SK-N-SH treated with all-trans-retinoic acid at 6 μM for 48 hours (cell line): ENCODE measurements at regions not wholly inside any gene's neighbourhood (a gene's known extent, or its start where the extent isn't known, plus 50 kb on each side); places are given as distances from the start of the nearest gene placed in this dataset.

Experiments used
- ATAC-seq: fragments of 200-7000 bp; cut with Tn5 transposase; 3 replicates; pipeline ENCODE4 v1.9.1; 2020; ENCODE audit warnings: mild to moderate bottlenecking, moderate library complexity
- ARNTL ChIP-seq: fragments of 450-650 bp; formaldehyde crosslinking; IDR thresholded peaks from 2 replicates; pipeline ENCODE4 v1.5.0; 2020; ENCODE audit warnings: low read depth, mild to moderate bottlenecking, moderate library complexity, borderline replicate concordance
- BACH2 ChIP-seq: fragments of 250-450 bp; sonication (Bioruptor Pico); IDR thresholded peaks from 2 replicates; pipeline ENCODE4 v1.9.0; 2021; ENCODE audit warnings: mild to moderate bottlenecking, borderline replicate concordance
- CSDC2 ChIP-seq: fragments of 250-450 bp; sonication (Bioruptor Pico); IDR thresholded peaks from 2 replicates; pipeline ENCODE4 v1.5.0; 2020; ENCODE audit warnings: mild to moderate bottlenecking, moderate library complexity
- ESRRG ChIP-seq: fragments of 250-450 bp; sonication (Bioruptor Pico); IDR thresholded peaks from 2 replicates; pipeline ENCODE4 v1.6.1; 2021; ENCODE audit warnings: mild to moderate bottlenecking
- GLIS3 ChIP-seq: fragments of 250-450 bp; sonication (Bioruptor Pico); IDR thresholded peaks from 2 replicates; pipeline ENCODE4 v1.5.0; 2020; ENCODE audit warnings: mild to moderate bottlenecking, moderate library complexity
- ISL1 ChIP-seq: fragments of 250-450 bp; sonication (Bioruptor Pico); IDR thresholded peaks from 2 replicates; pipeline ENCODE4 v2.1.2; 2022; ENCODE audit warnings: mild to moderate bottlenecking, moderate library complexity
- OSR1 ChIP-seq: fragments of 250-450 bp; sonication (Bioruptor Pico); IDR thresholded peaks from 2 replicates; pipeline ENCODE4 v1.8.0; 2022; ENCODE audit warnings: moderate library complexity, mild to moderate bottlenecking, inconsistent platforms
- PPARA ChIP-seq: fragments of 250-450 bp; sonication (Bioruptor Pico); IDR thresholded peaks from 2 replicates; pipeline ENCODE4 v1.5.0; 2020; ENCODE audit warnings: mild to moderate bottlenecking, borderline replicate concordance
- RARB ChIP-seq: fragments of 250-450 bp; sonication (Bioruptor Pico); IDR thresholded peaks from 2 replicates; pipeline ENCODE4 v1.8.0; 2021; ENCODE audit warnings: mild to moderate bottlenecking, moderate library complexity
- SNAI2 ChIP-seq: fragments of 250-450 bp; sonication (Bioruptor Pico); IDR thresholded peaks from 2 replicates; pipeline ENCODE4 v1.5.0; 2020; ENCODE audit warnings: mild to moderate bottlenecking, moderate library complexity
- TCF4 ChIP-seq: fragments of 250-450 bp; sonication (Bioruptor Pico); IDR thresholded peaks from 2 replicates; pipeline ENCODE4 v1.8.0; 2021; ENCODE audit warnings: mild to moderate bottlenecking, moderate library complexity, borderline replicate concordance
- TOX ChIP-seq: fragments of 250-450 bp; sonication (Bioruptor Pico); IDR thresholded peaks from 2 replicates; pipeline ENCODE4 v1.8.0; 2021; ENCODE audit warnings: mild to moderate bottlenecking, moderate library complexity, borderline replicate concordance
- ZC3H10 ChIP-seq: fragments of 250-450 bp; sonication (Bioruptor Pico); IDR thresholded peaks from 2 replicates; pipeline ENCODE4 v1.5.1; 2021; ENCODE audit warnings: mild to moderate bottlenecking, moderate library complexity
- ZFP3 ChIP-seq: fragments of 250-450 bp; sonication (Bioruptor Pico); IDR thresholded peaks from 2 replicates; pipeline ENCODE4 v1.5.0; 2020; ENCODE audit warnings: mild to moderate bottlenecking, moderate library complexity
- ZFP30 ChIP-seq: fragments of 450-650 bp; formaldehyde crosslinking; IDR thresholded peaks from 2 replicates; pipeline ENCODE4 v1.5.0; 2022; ENCODE audit warnings: mild to moderate bottlenecking, moderate library complexity
- ZNF565 ChIP-seq: fragments of 450-650 bp; formaldehyde crosslinking; conservative IDR thresholded peaks from 2 replicates; pipeline ENCODE4 v1.5.0; 2020; ENCODE audit warnings: low read depth, mild to moderate bottlenecking, moderate library complexity
- ZNF70 ChIP-seq: fragments of 450-650 bp; formaldehyde crosslinking; IDR thresholded peaks from 2 replicates; pipeline ENCODE4 v1.5.0; 2020; ENCODE audit warnings: mild to moderate bottlenecking, moderate library complexity
- ZNF8 ChIP-seq: fragments of 450-650 bp; formaldehyde crosslinking; IDR thresholded peaks from 2 replicates; pipeline ENCODE4 v1.5.0; 2020; ENCODE audit warnings: mild to moderate bottlenecking, moderate library complexity
- TF ChIP-seq, protein P1 (sequence below): fragments of 250-450 bp; sonication (Bioruptor Pico); IDR thresholded peaks from 2 replicates; pipeline ENCODE4 v1.8.0; 2021; ENCODE audit warnings: low read depth, mild to moderate bottlenecking, moderate library complexity, borderline replicate concordance
- TF ChIP-seq, protein P2 (sequence below): fragments of 250-450 bp; sonication (Bioruptor Pico); IDR thresholded peaks from 2 replicates; pipeline ENCODE4 v1.5.1; 2020; ENCODE audit warnings: low read depth, mild to moderate bottlenecking, moderate library complexity
- TF ChIP-seq, protein P3 (sequence below): fragments of 250-450 bp; sonication (Bioruptor Pico); IDR thresholded peaks from 2 replicates; pipeline ENCODE4 v1.5.1; 2021; ENCODE audit warnings: mild to moderate bottlenecking, moderate library complexity
- TF ChIP-seq, protein P4 (sequence below): fragments of 250-450 bp; sonication (Bioruptor Pico); IDR thresholded peaks from 2 replicates; pipeline ENCODE4 v1.8.0; 2020; ENCODE audit warnings: mild to moderate bottlenecking, moderate library complexity, borderline replicate concordance

DNA sequence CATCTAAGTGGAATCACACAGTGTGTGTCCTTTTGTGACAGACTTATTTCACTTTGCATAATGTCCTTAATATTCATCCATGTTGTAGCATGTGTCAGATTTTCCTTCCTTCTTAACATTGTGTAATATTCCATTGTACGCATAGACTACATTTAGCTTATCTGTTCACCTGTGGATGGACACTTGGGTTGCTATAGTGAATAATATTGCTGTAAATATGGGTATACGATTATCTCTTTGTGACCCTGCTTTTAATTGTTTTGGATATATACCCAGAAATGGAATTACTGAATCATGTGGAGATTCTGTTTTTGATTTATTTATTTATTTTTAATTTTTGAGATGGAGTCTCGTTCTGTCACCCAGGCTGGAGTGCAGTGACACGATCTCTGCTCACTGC lies 63.0 kb upstream of the ATP5PO start:
- no peak for ATAC-seq
- TF ChIP-seq ISL1 (CRISPR knock-in tag): no peak
- TF ChIP-seq TOX: no peak
- TF ChIP-seq, protein P1, sequence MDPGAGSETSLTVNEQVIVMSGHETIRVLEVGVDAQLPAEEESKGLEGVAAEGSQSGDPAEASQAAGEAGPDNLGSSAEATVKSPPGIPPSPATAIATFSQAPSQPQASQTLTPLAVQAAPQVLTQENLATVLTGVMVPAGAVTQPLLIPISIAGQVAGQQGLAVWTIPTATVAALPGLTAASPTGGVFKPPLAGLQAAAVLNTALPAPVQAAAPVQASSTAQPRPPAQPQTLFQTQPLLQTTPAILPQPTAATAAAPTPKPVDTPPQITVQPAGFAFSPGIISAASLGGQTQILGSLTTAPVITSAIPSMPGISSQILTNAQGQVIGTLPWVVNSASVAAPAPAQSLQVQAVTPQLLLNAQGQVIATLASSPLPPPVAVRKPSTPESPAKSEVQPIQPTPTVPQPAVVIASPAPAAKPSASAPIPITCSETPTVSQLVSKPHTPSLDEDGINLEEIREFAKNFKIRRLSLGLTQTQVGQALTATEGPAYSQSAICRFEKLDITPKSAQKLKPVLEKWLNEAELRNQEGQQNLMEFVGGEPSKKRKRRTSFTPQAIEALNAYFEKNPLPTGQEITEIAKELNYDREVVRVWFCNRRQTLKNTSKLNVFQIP (CRISPR knock-in tag): no peak
- no peak for TF ChIP-seq ZC3H10
- TF ChIP-seq, protein P2, sequence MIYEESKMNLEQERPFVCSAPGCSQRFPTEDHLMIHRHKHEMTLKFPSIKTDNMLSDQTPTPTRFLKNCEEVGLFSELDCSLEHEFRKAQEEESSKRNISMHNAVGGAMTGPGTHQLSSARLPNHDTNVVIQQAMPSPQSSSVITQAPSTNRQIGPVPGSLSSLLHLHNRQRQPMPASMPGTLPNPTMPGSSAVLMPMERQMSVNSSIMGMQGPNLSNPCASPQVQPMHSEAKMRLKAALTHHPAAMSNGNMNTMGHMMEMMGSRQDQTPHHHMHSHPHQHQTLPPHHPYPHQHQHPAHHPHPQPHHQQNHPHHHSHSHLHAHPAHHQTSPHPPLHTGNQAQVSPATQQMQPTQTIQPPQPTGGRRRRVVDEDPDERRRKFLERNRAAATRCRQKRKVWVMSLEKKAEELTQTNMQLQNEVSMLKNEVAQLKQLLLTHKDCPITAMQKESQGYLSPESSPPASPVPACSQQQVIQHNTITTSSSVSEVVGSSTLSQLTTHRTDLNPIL (CRISPR knock-in tag): no peak
- TF ChIP-seq CSDC2 (CRISPR knock-in tag): no peak
- TF ChIP-seq GLIS3 (CRISPR knock-in tag): no peak
- TF ChIP-seq ZFP3 (CRISPR knock-in tag): no peak
- TF ChIP-seq PPARA (CRISPR knock-in tag): no peak
- TF ChIP-seq ZNF565: no peak
- TF ChIP-seq, protein P3, sequence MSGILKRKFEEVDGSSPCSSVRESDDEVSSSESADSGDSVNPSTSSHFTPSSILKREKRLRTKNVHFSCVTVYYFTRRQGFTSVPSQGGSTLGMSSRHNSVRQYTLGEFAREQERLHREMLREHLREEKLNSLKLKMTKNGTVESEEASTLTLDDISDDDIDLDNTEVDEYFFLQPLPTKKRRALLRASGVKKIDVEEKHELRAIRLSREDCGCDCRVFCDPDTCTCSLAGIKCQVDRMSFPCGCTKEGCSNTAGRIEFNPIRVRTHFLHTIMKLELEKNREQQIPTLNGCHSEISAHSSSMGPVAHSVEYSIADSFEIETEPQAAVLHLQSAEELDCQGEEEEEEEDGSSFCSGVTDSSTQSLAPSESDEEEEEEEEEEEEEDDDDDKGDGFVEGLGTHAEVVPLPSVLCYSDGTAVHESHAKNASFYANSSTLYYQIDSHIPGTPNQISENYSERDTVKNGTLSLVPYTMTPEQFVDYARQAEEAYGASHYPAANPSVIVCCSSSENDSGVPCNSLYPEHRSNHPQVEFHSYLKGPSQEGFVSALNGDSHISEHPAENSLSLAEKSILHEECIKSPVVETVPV (CRISPR knock-in tag): no peak

DNA sequence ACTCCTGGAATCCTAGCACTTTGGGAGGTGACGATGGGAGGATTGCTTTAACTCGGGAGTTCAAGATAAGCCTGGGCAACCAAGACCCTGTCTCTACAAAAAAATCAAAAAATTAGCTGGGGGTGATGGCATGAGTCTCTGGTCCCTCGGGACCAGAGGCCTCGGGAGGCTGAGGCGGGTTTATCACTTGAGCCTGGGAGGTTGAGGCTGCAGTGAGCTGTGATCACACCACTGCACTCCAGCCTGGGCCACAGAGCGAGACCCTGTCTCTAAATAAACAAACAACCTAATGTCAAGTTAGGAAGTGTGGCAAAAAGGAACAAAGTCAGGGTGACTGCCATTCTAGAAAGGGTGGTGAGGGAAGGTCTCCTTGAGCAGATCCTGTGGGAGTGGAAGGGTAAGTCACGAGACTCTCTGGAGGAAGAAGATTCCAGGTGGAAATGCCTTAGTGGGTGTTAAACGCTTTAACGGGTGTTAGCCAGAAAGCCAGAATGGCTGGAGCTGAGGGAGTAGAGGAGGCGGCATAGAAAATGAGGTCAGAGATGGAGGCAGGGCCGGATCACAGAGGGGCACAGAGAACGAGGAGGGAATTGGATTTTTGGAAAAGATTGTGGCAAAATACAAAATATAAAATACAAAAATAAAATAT lies 62.2 kb upstream of the ATP5PO start:
- no peak for ATAC-seq
- TF ChIP-seq ISL1 (CRISPR knock-in tag): no peak
- TF ChIP-seq SNAI2: no peak
- TF ChIP-seq OSR1 (CRISPR knock-in tag): no peak
- TF ChIP-seq ESRRG (CRISPR knock-in tag): no peak
- TF ChIP-seq BACH2 (CRISPR knock-in tag): no peak
- TF ChIP-seq ZFP3 (CRISPR knock-in tag): no peak
- TF ChIP-seq ZNF565: no peak
- no peak for TF ChIP-seq ZC3H10
- TF ChIP-seq ARNTL (CRISPR knock-in tag): no peak
- TF ChIP-seq TCF4 (CRISPR knock-in tag): no peak
- TF ChIP-seq, protein P4, sequence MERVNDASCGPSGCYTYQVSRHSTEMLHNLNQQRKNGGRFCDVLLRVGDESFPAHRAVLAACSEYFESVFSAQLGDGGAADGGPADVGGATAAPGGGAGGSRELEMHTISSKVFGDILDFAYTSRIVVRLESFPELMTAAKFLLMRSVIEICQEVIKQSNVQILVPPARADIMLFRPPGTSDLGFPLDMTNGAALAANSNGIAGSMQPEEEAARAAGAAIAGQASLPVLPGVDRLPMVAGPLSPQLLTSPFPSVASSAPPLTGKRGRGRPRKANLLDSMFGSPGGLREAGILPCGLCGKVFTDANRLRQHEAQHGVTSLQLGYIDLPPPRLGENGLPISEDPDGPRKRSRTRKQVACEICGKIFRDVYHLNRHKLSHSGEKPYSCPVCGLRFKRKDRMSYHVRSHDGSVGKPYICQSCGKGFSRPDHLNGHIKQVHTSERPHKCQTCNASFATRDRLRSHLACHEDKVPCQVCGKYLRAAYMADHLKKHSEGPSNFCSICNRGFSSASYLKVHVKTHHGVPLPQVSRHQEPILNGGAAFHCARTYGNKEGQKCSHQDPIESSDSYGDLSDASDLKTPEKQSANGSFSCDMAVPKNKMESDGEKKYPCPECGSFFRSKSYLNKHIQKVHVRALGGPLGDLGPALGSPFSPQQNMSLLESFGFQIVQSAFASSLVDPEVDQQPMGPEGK (CRISPR knock-in tag): no peak
- TF ChIP-seq ZNF70 (CRISPR knock-in tag): no peak
- no peak for TF ChIP-seq TOX
- TF ChIP-seq, protein P3 (CRISPR knock-in tag): no peak
- no peak for TF ChIP-seq ZFP30 (CRISPR knock-in tag)
- TF ChIP-seq CSDC2 (CRISPR knock-in tag): no peak
- no peak for TF ChIP-seq RARB (CRISPR knock-in tag)
- TF ChIP-seq GLIS3 (CRISPR knock-in tag): no peak
- TF ChIP-seq PPARA (CRISPR knock-in tag): no peak

DNA sequence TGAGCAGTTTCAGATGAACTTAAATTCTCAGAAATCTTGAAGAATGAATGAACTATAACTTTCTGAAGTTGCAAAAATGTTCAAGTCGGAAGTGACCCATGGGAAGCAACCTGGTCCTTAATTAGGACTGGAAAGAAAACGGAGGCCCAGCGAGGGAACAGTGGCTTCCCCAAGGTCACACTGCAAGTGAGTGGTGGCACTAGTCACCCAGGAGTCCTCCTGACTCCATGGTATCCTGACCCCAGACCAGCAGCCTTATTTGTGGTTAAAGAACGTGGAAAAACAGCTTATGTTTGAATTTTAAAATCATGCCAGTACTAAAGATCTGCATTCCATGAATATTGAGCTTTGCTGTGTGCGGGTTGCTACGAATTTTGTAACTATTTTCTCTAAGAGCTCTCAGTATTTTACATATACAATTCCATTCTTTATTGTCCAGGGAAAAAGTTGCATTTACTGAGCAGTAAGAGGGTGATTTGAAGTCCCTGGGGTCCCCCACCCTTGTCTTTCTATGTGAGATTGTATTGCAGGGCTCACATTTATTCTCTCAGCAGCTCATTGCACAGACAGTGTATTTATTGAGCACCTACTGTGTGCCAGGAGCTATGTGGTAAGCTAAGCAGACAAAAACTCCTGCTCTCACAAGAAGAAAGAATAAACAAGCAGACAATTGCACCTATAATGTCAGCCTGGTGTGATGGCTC lies 61.6 kb upstream of the ATP5PO start:
- ATAC-seq: peak; percentile 28
- no peak for TF ChIP-seq ZFP30 (CRISPR knock-in tag)
- TF ChIP-seq ZNF8 (CRISPR knock-in tag): no peak
- TF ChIP-seq ZC3H10: no peak
- no peak for TF ChIP-seq ZFP3 (CRISPR knock-in tag)
- no peak for TF ChIP-seq GLIS3 (CRISPR knock-in tag)
- TF ChIP-seq ZNF565: no peak
- TF ChIP-seq, protein P3 (CRISPR knock-in tag): no peak
- TF ChIP-seq, protein P4 (CRISPR knock-in tag): no peak
- TF ChIP-seq, protein P1 (CRISPR knock-in tag): no peak
- no peak for TF ChIP-seq BACH2 (CRISPR knock-in tag)
- TF ChIP-seq ARNTL (CRISPR knock-in tag): no peak
- no peak for TF ChIP-seq OSR1 (CRISPR knock-in tag)
- no peak for TF ChIP-seq TCF4 (CRISPR knock-in tag)
